ENCODE measurements at regions not wholly inside any gene's neighbourhood (a gene's known extent, or its start where the extent isn't known, plus 50 kb on each side); places are given as distances from the start of the nearest gene placed in this dataset.

- Histone ChIP-seq H3K27ac (no peak overlapping the region), H3K4me1 (ENCODE audit: low read depth) (no peaks in the 10 kb centered on the region), H3K4me3 (no peak overlapping the region), H3K27me3 (no peaks in the 10 kb centered on the region), H3K36me3 (no peaks in the 10 kb centered on the region), H3K9me3 (ENCODE audit: low read depth) (no peaks in the 10 kb centered on the region)
- no peak for DNase-seq (ENCODE audit: low read depth in 1 of 2, low spot score in 1 of 2)
- TF ChIP-seq, protein P1, sequence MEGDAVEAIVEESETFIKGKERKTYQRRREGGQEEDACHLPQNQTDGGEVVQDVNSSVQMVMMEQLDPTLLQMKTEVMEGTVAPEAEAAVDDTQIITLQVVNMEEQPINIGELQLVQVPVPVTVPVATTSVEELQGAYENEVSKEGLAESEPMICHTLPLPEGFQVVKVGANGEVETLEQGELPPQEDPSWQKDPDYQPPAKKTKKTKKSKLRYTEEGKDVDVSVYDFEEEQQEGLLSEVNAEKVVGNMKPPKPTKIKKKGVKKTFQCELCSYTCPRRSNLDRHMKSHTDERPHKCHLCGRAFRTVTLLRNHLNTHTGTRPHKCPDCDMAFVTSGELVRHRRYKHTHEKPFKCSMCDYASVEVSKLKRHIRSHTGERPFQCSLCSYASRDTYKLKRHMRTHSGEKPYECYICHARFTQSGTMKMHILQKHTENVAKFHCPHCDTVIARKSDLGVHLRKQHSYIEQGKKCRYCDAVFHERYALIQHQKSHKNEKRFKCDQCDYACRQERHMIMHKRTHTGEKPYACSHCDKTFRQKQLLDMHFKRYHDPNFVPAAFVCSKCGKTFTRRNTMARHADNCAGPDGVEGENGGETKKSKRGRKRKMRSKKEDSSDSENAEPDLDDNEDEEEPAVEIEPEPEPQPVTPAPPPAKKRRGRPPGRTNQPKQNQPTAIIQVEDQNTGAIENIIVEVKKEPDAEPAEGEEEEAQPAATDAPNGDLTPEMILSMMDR (IDR thresholded peaks at IDR 0.05; ENCODE audit: low read depth, low read length) = no peak
These were observed 350.6 kb downstream of the SAMD5 start for GRCh38 chr6:147859071-147859470.

DNA sequence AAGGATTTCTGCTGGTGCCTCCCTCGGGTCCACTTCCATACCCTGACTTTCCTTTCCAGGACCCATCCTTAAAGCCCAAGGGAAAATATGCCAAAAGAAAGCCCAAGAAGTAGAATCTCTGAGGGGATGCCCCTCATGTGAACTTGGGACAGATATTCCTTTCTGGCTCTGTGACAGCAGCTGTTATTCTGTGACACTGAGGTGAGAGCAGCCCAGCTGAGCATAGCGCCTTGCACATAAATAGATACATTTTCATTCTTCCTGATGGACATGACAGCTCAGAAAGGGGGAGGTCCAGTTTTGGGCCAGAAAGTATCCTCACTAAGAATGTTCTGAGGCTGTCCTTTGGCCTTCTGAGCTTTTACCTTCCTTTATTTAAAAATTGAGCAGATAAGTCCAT, 353.2 kb downstream of the SAMD5 start:
- no peaks in the 10 kb centered on the region for H3K9me3 ChIP-seq (ENCODE audit: low read depth)
- H3K4me3 ChIP-seq = no peak overlapping the region
- no peaks in the 10 kb centered on the region for H3K27me3 ChIP-seq

GRCh38 chr6:147867433-147868226, 359.1 kb downstream of the SAMD5 start:
- H3K27me3 ChIP-seq = no peaks in the 10 kb centered on the region
- no peak overlapping the region for H3K27ac ChIP-seq
- no peak overlapping the region for H3K4me3 ChIP-seq
- H3K36me3 ChIP-seq = no peaks in the 10 kb centered on the region
- no peaks in the 10 kb centered on the region for H3K9me3 ChIP-seq (ENCODE audit: low read depth)
- H3K4me1 ChIP-seq (ENCODE audit: low read depth) = no peaks in the 10 kb centered on the region
- no peak for DNase-seq (ENCODE audit: low read depth in 1 of 2, low spot score in 1 of 2)
- TF ChIP-seq, protein P1 (IDR thresholded peaks at IDR 0.05; ENCODE audit: low read depth, low read length) = no peak

More for the DNA sequence above, 353.2 kb downstream of the SAMD5 start:
- TF ChIP-seq, protein P1 (IDR thresholded peaks at IDR 0.05; ENCODE audit: low read depth, low read length) = no peak
- no peaks in the 10 kb centered on the region for H3K4me1 ChIP-seq (ENCODE audit: low read depth)
- DNase-seq (ENCODE audit: low read depth in 1 of 2, low spot score in 1 of 2) = no peak
- H3K27ac ChIP-seq = no peak overlapping the region
- H3K36me3 ChIP-seq = no peaks in the 10 kb centered on the region

- Histone ChIP-seq H3K27me3 (no peaks in the 10 kb centered on the region), H3K4me1 (ENCODE audit: low read depth) (no peaks in the 10 kb centered on the region), H3K27ac (no peak overlapping the region), H3K4me3 (no peak overlapping the region), H3K9me3 (ENCODE audit: low read depth) (no peaks in the 10 kb centered on the region), H3K36me3 (no peaks in the 10 kb centered on the region)
- TF ChIP-seq, protein P1 (IDR thresholded peaks at IDR 0.05; ENCODE audit: low read depth, low read length) = no peak
- DNase-seq (ENCODE audit: low read depth in 1 of 2, low spot score in 1 of 2) = no peak
These were observed 360.1 kb downstream of the SAMD5 start for GRCh38 chr6:147868427-147869190.

DNA sequence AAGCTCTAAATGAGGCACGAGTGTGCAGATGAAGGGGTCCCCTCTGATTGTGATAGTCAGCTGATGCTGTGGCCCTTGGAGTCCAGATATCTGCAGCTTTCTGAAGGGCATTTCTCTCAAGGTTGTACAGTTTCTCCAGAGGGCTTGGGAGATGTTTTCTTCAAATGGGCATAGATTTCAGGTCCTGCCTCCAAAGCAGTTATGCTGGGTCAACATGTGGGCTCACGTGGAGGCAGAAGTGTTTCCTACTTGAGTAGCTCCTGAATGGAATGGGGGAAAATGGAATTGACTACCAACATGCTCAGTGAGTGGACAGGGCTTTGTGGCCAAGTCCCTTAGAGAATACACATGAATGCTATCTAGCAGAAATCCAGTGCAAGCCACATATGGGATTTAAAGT, 360.7 kb downstream of the SAMD5 start:
- no peaks in the 10 kb centered on the region for H3K27me3 ChIP-seq
- no peak overlapping the region for H3K27ac ChIP-seq
- no peak for DNase-seq (ENCODE audit: low read depth in 1 of 2, low spot score in 1 of 2)
- H3K4me1 ChIP-seq (ENCODE audit: low read depth) = no peaks in the 10 kb centered on the region
- H3K9me3 ChIP-seq (ENCODE audit: low read depth) = no peaks in the 10 kb centered on the region
- H3K36me3 ChIP-seq = no peaks in the 10 kb centered on the region
- no peak overlapping the region for H3K4me3 ChIP-seq
- TF ChIP-seq, protein P1 (IDR thresholded peaks at IDR 0.05; ENCODE audit: low read depth, low read length) = no peak

All from cardiac muscle cell (in vitro differentiated cells and primary cell).